ENCODE measurements at regions not wholly inside any gene's neighbourhood (a gene's known extent, or its start where the extent isn't known, plus 50 kb on each side); places are given as distances from the start of the nearest gene placed in this dataset.

DNA sequence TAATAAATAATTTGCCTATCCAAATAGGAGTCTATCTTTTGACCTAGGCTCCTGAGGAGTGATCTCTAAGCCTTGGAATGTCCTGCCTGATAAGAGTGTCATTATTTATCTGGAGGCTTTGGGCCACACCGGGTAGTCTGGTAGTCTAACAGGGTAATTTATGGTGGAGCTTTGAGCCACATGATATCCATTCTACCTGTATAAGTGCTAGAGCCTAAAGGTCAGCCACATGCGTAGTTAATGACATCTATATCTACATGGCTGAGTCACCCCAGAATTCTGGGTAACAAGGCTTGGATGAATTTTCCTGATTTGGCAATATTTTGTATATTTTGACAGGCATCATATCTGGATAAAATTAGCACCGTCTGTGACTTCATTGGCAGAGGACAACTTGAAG lies 681.4 kb downstream of the MCTP2 start:
- Mint-ChIP-seq H3K9me3 (peaks cover 8% of the 10 kb centered on the region), H3K27me3 (no peaks in the 10 kb centered on the region), H3K4me1 (no peaks in the 10 kb centered on the region), H3K36me3 (no peaks in the 10 kb centered on the region), H3K4me3 (no peak overlapping the region), H3K27ac (no peak overlapping the region)
- POLR2A ChIA-PET, result no interaction called here
- ATAC-seq (ENCODE audit: low read depth) (no peak), DNase-seq (no peak)

DNA sequence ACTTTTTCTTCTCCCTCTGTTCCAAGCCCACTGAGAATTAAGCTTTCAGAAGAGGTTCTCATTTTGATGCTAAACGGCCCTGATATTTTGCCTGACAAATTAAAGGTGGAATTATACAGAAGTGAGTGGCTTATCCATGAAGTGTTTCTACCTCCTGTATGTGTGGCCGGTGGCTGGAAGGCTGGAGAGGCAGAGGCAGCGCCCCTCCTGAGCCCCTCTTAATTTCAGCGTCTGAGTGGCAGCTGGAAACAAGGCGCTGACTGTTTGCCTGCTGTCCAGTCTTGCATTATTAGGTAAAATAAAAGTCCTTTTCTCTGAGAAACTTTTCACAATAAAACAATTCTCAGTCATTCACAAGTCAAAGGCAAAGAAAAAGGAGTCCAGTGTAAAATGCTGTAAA lies 685.7 kb downstream of the MCTP2 start:
- Mint-ChIP-seq H3K36me3 (no peaks in the 10 kb centered on the region), H3K4me3 (no peak overlapping the region), H3K27ac (no peak overlapping the region), H3K27me3 (no peaks in the 10 kb centered on the region), H3K4me1 (no peaks in the 10 kb centered on the region), H3K9me3 (no peaks in the 10 kb centered on the region)
- no peak for ATAC-seq (ENCODE audit: low read depth)
- POLR2A ChIA-PET, result no interaction called here
- DNase-seq, result no peak

DNA sequence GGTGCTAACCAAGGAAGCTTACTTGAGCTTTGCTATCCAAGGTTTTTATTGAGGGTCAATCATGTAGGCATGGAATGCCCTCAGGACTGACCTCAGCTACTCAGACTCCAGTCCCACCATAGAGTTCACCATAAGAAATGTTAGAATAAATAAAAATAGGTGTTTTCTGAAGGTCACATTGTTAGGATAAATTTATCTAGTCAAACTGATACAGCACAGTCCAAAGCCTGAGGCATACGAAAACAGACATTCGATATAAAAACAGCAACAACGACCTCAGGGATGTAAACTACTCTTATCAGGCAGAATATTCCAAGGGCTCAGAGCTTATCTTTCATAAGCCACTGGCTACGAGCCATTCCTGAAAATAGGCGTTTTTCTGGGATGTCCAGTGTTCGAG lies 690.6 kb downstream of the MCTP2 start:
- H3K9me3 Mint-ChIP-seq, result no peaks in the 10 kb centered on the region
- POLR2A ChIA-PET, result no interaction called here
- no peaks in the 10 kb centered on the region for H3K27me3 Mint-ChIP-seq
- no peak for ATAC-seq (ENCODE audit: low read depth)
- no peak for DNase-seq
- no peak overlapping the region for H3K27ac Mint-ChIP-seq
- H3K4me3 Mint-ChIP-seq, result no peak overlapping the region
- no peaks in the 10 kb centered on the region for H3K4me1 Mint-ChIP-seq
- H3K36me3 Mint-ChIP-seq, result no peaks in the 10 kb centered on the region

DNA sequence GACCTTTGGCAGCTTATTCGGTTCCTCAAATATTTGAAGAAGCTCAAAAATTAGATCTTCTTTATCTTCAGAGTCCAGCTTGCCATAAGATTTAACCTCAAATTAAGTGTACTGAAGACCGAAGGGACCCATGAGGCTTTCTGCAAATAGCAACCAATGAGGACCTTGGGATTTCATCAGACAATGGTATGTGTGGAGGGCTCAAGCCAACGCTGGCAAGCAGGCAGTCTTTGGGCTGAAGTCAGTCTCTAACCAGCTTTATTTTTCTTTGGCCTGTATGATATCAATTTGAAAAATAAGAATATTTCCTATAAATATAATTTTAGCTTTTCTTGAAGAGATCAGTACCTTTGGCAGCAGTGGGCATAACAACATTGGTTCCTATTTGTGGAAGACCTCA lies 692.7 kb downstream of the MCTP2 start:
- POLR2A ChIA-PET, result no interaction called here
- H3K27me3 Mint-ChIP-seq, result no peaks in the 10 kb centered on the region
- ATAC-seq (ENCODE audit: low read depth) (no peak), DNase-seq (no peak)
- no peaks in the 10 kb centered on the region for H3K36me3 Mint-ChIP-seq
- H3K27ac Mint-ChIP-seq, result no peak overlapping the region
- no peaks in the 10 kb centered on the region for H3K9me3 Mint-ChIP-seq
- no peaks in the 10 kb centered on the region for H3K4me1 Mint-ChIP-seq
- no peak overlapping the region for H3K4me3 Mint-ChIP-seq

DNA sequence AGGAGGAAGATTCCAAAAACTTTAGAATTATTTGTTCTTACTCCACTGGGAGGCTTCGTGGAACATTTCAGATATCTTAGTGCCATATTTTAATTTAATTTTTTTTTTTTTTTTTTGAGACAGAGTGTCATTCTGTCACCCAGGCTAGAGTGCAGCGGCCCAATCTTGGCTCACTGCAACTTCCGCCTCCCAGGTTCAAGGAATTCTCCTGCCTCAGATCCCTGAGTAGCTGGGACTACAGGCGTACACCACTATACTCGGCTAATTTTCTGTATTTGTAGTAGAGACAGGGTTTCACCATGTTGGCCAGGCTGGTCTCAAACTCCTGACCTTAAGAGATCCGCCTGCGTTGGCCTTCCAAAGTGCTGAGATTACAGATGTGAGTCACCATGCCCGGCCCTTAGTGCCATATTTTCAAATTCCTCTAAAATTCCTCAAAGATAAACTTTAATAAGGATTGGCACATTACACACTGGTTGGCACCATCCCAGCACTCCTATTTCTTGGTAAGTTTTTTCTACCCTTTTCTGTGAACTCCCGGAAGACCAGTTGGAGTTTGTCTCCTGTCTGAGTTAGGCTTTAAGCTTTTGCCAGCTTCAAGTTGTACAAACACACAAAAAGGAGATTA lies 693.7 kb downstream of the MCTP2 start:
- no peak for ATAC-seq (ENCODE audit: low read depth)
- H3K9me3 Mint-ChIP-seq, result no peaks in the 10 kb centered on the region
- no peaks in the 10 kb centered on the region for H3K36me3 Mint-ChIP-seq
- H3K27ac Mint-ChIP-seq, result no peak overlapping the region
- H3K4me1 Mint-ChIP-seq, result no peaks in the 10 kb centered on the region
- no peaks in the 10 kb centered on the region for H3K27me3 Mint-ChIP-seq
- POLR2A ChIA-PET, result interaction anchor here (0.6 kb wide), 1 partner anchor 338 kb away, joined by 5 read pairs; no protein-coding TSS in a partner anchor
- no peak for DNase-seq
- no peak overlapping the region for H3K4me3 Mint-ChIP-seq

DNA sequence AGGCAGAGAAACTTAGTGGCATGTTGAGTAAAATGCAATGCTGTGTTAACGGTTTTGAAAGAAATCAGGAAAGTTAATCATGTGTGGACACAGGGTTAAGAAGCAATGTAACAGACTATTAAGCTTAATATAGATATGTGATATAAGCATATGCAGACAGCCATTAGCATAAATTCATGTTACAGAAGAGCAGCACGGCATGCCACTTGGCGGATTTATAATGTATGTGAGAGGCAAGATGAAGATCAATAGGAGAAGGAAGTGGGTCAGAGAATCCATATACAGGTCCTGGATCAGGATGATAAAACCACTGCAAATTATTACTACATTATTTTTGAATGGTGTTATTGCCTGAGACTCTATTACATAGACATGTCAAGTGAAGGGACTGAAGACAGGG lies 694.3 kb downstream of the MCTP2 start:
- POLR2A ChIA-PET, result no interaction called here
- Mint-ChIP-seq H3K4me1 (no peaks in the 10 kb centered on the region), H3K27ac (no peak overlapping the region), H3K36me3 (no peaks in the 10 kb centered on the region), H3K27me3 (no peaks in the 10 kb centered on the region), H3K9me3 (no peaks in the 10 kb centered on the region), H3K4me3 (no peak overlapping the region)
- DNase-seq, result no peak
- no peak for ATAC-seq (ENCODE audit: low read depth)

DNA sequence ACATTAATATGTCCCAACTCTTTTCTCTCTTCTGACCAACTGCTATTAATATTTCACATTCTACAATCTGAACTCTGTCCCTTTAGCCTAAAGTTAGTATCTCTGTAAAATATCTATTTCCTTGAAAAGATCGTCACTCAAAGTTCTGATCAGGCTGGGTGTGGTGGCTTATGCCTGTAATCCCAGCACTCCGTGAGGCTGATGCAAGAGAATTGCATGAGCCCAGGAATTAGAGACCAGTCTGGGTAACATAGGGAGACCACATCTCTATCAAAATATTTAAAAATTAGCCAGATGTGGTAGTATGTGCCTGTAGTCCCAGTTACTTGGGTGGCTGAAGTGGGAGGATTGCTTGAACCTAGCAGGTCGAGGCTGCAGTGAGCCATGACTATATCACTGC lies 695.6 kb downstream of the MCTP2 start:
- DNase-seq (no peak), ATAC-seq (ENCODE audit: low read depth) (no peak)
- POLR2A ChIA-PET, result no interaction called here
- no peak overlapping the region for H3K27ac Mint-ChIP-seq
- H3K9me3 Mint-ChIP-seq, result peaks cover under 1% of the 10 kb centered on the region
- H3K4me1 Mint-ChIP-seq, result no peaks in the 10 kb centered on the region
- H3K4me3 Mint-ChIP-seq, result no peak overlapping the region
- H3K36me3 Mint-ChIP-seq, result no peaks in the 10 kb centered on the region
- no peaks in the 10 kb centered on the region for H3K27me3 Mint-ChIP-seq

DNA sequence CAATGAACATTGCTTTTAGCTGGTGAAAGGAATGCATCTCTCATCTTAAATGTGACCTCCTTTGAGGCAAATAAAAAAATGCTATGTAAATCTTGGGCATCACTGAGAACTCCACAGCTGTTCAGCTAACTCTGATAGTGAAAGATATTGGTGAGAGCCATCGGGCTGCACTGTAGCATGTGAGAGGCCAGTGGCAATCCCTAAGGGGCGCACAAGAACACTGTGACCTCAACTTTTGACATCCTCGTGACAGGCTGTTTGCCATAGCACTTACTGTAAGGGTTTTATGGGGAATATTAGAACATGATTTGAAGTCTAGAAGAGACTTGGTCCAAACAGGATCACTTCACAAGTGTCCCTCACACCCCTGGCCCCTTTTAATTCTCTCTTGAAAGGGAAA lies 697.9 kb downstream of the MCTP2 start:
- no peak overlapping the region for H3K4me3 Mint-ChIP-seq
- DNase-seq, result no peak
- no peaks in the 10 kb centered on the region for H3K4me1 Mint-ChIP-seq
- H3K9me3 Mint-ChIP-seq, result peaks cover 5% of the 10 kb centered on the region
- H3K36me3 Mint-ChIP-seq, result no peaks in the 10 kb centered on the region
- H3K27me3 Mint-ChIP-seq, result no peaks in the 10 kb centered on the region
- POLR2A ChIA-PET, result no interaction called here
- H3K27ac Mint-ChIP-seq, result no peak overlapping the region
- ATAC-seq (ENCODE audit: low read depth), result no peak

DNA sequence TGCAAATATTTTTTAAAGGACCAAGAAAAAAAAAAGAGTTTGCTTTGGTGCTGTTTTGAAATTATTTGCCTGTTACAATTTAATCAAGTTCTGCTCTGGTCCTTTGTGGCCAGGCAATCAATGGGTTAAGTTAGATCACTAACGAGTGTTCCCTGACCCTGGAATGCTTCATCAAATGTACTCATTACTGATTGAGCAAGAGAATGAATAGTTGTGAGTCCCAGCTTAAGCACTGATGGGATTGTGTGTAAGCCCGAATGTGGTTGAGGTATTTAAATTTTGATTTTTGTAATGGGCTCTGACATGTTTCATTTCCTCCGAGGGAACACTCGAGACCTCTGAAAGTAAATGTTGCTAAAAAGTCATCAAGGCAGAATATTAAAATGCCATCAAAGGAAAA lies 699.1 kb downstream of the MCTP2 start:
- Mint-ChIP-seq H3K27ac (no peak overlapping the region), H3K4me3 (no peak overlapping the region), H3K9me3 (peaks cover 9% of the 10 kb centered on the region), H3K27me3 (no peaks in the 10 kb centered on the region), H3K4me1 (no peaks in the 10 kb centered on the region), H3K36me3 (no peaks in the 10 kb centered on the region)
- ATAC-seq (ENCODE audit: low read depth), result no peak
- POLR2A ChIA-PET, result no interaction called here
- no peak for DNase-seq

DNA sequence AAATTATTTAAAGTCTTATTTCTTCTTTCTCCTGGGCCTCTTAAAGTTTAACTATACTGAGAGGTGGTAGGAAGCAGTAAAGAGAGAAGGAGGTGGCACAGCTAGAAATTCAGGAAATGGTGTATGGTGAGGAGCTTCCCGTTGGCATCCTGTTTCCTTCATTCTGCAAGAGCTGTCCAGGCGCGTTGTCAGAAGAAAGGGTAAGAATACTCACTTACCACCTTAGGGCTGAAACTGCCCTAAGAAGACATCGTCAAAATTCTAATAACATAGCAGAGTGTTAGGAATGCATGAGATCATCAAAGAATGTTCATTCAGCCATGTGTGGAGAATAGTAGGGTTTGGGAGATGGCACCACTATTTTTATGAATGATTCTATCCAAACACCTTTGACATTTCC lies 699.6 kb downstream of the MCTP2 start:
- H3K36me3 Mint-ChIP-seq, result no peaks in the 10 kb centered on the region
- DNase-seq (no peak), ATAC-seq (ENCODE audit: low read depth) (no peak)
- POLR2A ChIA-PET, result no interaction called here
- H3K27ac Mint-ChIP-seq, result no peak overlapping the region
- H3K9me3 Mint-ChIP-seq, result peaks cover 9% of the 10 kb centered on the region
- H3K27me3 Mint-ChIP-seq, result no peaks in the 10 kb centered on the region
- no peak overlapping the region for H3K4me3 Mint-ChIP-seq
- no peaks in the 10 kb centered on the region for H3K4me1 Mint-ChIP-seq

DNA sequence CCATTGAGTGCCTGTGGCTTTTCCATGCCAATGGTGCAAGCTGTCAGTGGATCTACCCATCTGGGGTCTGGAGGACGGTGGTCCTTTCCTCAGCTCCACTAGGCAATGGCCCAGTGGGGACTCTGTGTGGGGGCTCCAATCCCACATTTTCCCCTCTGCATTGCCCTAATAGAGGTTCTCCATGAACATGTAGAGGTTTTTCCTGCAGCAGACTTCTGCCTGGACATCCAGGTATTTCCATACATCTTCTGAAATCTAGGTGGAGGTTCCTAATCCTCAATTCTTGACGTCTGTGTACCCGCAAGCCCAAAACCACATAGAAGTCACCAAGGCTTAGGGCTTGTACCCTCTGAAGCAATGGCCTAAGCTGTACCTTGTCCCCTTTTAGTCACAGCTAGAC lies 703.1 kb downstream of the MCTP2 start:
- H3K4me1 Mint-ChIP-seq, result no peaks in the 10 kb centered on the region
- no peak for ATAC-seq (ENCODE audit: low read depth)
- POLR2A ChIA-PET, result no interaction called here
- no peak overlapping the region for H3K4me3 Mint-ChIP-seq
- no peaks in the 10 kb centered on the region for H3K27me3 Mint-ChIP-seq
- DNase-seq, result no peak
- H3K27ac Mint-ChIP-seq, result no peak overlapping the region
- no peaks in the 10 kb centered on the region for H3K36me3 Mint-ChIP-seq
- peaks cover 9% of the 10 kb centered on the region for H3K9me3 Mint-ChIP-seq

DNA sequence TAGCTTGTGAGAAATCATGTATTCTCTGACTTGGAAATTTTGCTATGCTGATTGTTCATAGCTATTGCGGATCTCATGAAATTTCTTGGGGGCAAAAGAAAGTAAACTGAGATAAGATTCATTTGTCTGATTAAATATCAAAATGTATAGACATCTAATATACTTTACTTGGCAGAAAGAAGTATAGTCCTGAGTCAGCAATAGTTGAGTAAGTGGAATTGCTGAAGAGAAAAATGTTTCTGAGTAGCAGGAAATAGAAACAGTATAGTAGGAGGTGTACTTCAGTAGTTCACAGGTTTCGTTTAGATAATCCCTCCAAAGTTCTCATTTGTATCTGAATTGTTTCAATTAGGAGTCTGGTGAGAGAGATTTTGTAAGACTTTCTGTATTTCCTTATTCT lies 705.9 kb downstream of the MCTP2 start:
- H3K9me3 Mint-ChIP-seq, result peaks cover 6% of the 10 kb centered on the region
- no peak overlapping the region for H3K27ac Mint-ChIP-seq
- ATAC-seq (ENCODE audit: low read depth) (no peak), DNase-seq (no peak)
- H3K4me3 Mint-ChIP-seq, result no peak overlapping the region
- H3K27me3 Mint-ChIP-seq, result no peaks in the 10 kb centered on the region
- POLR2A ChIA-PET, result no interaction called here
- H3K4me1 Mint-ChIP-seq, result no peaks in the 10 kb centered on the region
- H3K36me3 Mint-ChIP-seq, result no peaks in the 10 kb centered on the region

DNA sequence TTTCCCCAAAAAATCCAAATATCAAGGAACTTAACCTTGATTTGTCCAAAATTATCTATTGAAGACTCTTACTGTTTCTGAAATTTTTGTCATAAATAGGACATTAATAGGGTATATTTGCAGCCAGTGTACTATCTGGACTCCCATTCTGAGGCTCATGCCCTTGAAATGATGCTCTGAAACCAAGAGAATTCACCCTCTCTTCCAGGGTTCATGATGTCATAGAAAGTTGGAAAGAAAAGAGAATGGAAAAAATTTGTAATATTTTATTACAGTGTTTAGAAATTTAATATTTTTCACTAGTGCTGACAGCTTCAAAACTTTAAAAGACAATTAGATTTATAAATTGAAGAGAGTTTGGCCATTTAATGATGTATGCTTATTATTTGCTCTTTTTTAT lies 712.5 kb downstream of the MCTP2 start:
- peaks cover 2% of the 10 kb centered on the region for H3K9me3 Mint-ChIP-seq
- DNase-seq, result no peak
- H3K4me1 Mint-ChIP-seq, result no peaks in the 10 kb centered on the region
- no peak overlapping the region for H3K27ac Mint-ChIP-seq
- POLR2A ChIA-PET, result no interaction called here
- no peaks in the 10 kb centered on the region for H3K27me3 Mint-ChIP-seq
- no peaks in the 10 kb centered on the region for H3K36me3 Mint-ChIP-seq
- ATAC-seq (ENCODE audit: low read depth), result no peak
- no peak overlapping the region for H3K4me3 Mint-ChIP-seq

DNA sequence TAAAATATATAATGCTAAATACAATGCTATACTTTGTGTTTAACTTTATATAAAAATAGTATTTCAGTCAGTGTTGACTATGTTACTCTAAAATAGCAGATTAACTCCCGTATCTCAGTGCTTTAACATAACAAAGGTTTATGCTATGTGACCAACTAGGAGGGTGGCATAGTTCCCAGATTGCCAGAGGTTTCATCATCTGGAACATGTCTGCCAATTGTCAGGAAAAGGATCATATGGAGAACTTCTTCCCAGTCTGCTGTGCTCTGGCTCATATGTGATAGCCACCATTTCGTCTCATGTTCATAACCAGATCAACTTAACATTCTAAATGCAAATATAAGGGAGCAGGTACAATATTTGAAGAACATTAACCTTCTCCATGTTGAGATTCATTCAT lies 720.2 kb downstream of the MCTP2 start:
- POLR2A ChIA-PET, result no interaction called here
- ATAC-seq (ENCODE audit: low read depth) (no peak), DNase-seq (no peak)
- no peak overlapping the region for H3K4me3 Mint-ChIP-seq
- peaks cover 4% of the 10 kb centered on the region for H3K9me3 Mint-ChIP-seq
- no peak overlapping the region for H3K27ac Mint-ChIP-seq
- no peaks in the 10 kb centered on the region for H3K4me1 Mint-ChIP-seq
- no peaks in the 10 kb centered on the region for H3K36me3 Mint-ChIP-seq
- H3K27me3 Mint-ChIP-seq, result no peaks in the 10 kb centered on the region

DNA sequence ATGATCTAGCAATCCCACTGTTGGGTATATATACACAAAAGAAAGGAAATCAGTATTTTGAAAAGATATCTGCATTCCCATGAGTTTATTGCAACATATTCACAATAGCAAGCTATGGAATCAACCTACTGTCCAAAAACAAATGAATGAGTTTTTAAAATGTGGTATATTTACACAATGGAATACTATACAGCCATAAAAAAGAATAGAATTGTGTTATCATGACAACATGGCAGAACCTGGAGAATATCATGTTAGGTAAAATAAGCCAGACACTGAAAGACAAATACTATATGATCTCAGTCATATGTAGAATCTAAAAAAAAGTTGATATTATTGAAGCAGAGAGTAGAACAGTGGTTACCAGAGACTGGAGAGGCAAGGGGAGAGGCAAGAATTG lies 732.6 kb downstream of the MCTP2 start:
- POLR2A ChIA-PET, result no interaction called here
- peaks cover 3% of the 10 kb centered on the region for H3K9me3 Mint-ChIP-seq
- H3K27me3 Mint-ChIP-seq, result no peaks in the 10 kb centered on the region
- ATAC-seq (ENCODE audit: low read depth) (no peak), DNase-seq (no peak)
- no peak overlapping the region for H3K27ac Mint-ChIP-seq
- H3K4me3 Mint-ChIP-seq, result no peak overlapping the region
- H3K4me1 Mint-ChIP-seq, result no peaks in the 10 kb centered on the region
- no peaks in the 10 kb centered on the region for H3K36me3 Mint-ChIP-seq
